SW480 (cell line): ENCODE measurements at regions not wholly inside any gene's neighbourhood (a gene's known extent, or its start where the extent isn't known, plus 50 kb on each side); places are given as distances from the start of the nearest gene placed in this dataset.

Experiments
- DNase-seq: peaks from one replicate; pipeline ENCODE4 v3.0.0-alpha.2; 2016; ENCODE audit warnings: low spot score

- no peak for DNase-seq
These were observed 74.4 kb upstream of the MYCN start for GRCh38 chr2:15865923-15866322.

- DNase-seq = no peak
These were observed 73.7 kb upstream of the MYCN start for GRCh38 chr2:15866563-15867193.

DNA sequence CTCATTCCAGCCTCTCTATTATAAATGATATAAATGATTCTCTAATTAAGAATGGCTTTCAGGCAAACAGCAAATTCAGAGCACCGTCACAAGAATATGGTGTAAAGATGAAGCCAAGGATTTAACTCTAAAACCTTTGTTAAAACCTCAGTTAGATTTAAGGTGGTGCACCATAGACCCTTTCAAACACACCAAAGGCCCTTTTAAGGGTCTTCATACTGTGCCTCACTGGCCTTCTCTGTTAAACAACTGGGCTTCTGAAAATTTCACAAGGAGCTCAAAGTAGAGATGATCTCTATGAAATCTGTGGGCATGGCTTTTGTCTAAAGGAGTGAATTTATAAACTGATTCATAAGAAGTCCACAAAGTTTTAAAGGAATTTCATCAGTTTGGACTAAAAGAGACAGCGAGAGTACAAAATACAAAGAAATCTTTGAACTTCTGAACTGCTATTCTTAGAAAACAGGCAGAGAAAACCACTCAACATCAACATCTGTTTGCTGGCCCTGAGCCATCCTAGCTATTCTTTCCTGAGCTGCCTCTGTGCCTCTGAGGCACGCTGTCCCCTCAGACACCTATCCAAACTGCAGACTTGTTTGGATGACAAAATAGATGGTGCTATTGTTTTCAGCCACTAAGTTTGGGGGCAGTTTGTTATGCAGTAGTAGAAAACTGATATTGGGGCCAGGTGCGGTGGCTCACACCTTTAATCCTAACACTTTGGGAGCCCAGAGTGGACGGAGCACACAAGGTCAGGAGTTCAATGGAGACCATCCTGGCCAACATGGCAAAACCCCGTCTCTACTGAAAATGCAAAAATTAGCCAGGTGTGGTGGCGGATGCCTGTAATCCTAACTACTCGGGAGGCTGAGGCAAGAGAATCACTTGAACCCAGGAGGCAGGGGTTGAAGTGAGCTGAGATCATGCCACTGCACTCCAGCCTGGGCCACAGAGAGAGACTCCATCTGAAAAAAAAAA lies 72.9 kb upstream of the MYCN start:
- DNase-seq = no peak

DNA sequence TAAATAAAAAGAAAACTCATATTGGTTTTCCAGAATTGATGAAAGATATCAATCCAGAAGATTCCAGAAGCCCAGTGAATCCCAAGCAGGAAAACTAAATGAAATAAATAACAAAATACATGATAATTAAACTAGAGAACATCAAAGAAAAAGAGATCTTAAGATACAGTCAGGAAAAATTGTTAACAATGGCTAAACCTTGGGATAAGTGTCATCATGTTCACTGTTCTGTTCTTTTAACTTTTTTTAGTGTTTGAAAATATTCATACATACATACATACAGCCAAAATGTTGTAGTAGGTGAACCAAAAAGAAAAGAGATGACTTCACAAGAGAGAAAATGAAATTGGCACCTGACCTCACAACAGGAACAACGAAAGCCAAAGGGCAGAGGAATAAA lies 72.2 kb upstream of the MYCN start:
- no peak for DNase-seq

- no peak for DNase-seq
These were observed 71.6 kb upstream of the MYCN start for GRCh38 chr2:15868704-15869103.

DNA sequence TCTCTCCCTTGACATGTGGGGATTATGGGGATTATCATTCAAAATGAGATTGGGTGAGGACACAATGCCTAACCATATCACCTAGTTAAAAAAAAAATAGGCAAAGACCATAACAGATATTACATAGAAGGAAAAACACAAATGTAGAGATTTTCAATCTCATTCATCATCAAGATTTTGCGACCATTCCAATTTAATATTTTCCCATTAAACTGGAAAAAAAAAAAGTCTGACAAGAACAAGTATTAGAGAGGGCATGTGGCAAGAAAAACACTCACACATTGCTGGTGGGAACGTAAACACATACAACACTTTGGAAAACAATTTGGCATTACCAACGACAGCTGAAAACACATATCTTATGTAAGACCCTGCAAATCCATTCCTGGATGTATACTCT lies 71.0 kb upstream of the MYCN start:
- no peak for DNase-seq

- no peak for DNase-seq
These were observed 70.5 kb upstream of the MYCN start for GRCh38 chr2:15869871-15870270.

- DNase-seq = no peak
These were observed 69.8 kb upstream of the MYCN start for GRCh38 chr2:15870565-15870964.

GRCh38 chr2:15871239-15871783 lies 69.0 kb upstream of the MYCN start:
- no peak for DNase-seq

- DNase-seq = no peak
These were observed 67.5 kb upstream of the MYCN start for GRCh38 chr2:15872854-15873253.

- DNase-seq = no peak
These were observed 66.0 kb upstream of the MYCN start for GRCh38 chr2:15874321-15874720.

GRCh38 chr2:15874854-15875804 lies 65.2 kb upstream of the MYCN start:
- DNase-seq = no peak

DNA sequence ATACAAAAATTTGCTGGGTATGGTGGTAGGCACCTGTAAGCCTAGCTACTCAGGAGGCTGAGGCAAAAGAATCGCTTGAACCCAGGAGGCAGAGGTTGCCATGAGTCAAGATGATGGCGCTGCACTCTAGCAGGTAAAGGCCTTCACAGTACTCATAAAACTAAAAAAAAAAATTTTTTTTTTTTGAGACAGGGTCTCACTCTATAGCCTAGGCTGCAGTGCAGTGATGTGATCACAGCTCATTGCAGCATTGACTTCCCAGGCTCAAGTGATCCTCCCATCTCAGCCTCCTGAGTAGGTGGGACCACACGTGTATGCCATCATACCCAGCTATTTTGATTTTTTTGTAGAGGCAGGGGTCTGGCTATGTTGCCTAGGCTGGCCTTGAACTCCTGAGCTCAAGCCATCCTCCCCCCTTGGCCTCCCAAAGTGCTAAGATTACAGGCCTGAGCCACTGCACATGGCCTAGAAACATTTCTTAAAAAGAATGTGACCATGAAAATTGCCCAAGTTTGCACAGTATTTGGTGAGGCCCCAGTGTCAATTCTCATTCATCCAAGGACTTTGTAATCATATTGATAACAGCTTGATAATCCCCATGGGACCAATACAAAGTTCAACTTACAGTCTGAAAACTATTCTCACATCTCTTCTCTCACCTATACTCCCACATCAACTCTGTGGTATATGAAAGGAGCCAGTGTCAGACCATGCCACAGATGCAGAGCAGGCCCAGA lies 64.2 kb upstream of the MYCN start:
- DNase-seq = no peak

- no peak for DNase-seq
These were observed 59.9 kb upstream of the MYCN start for GRCh38 chr2:15880226-15881119.

- DNase-seq = no peak
These were observed 59.3 kb upstream of the MYCN start for GRCh38 chr2:15881120-15881433.

DNA sequence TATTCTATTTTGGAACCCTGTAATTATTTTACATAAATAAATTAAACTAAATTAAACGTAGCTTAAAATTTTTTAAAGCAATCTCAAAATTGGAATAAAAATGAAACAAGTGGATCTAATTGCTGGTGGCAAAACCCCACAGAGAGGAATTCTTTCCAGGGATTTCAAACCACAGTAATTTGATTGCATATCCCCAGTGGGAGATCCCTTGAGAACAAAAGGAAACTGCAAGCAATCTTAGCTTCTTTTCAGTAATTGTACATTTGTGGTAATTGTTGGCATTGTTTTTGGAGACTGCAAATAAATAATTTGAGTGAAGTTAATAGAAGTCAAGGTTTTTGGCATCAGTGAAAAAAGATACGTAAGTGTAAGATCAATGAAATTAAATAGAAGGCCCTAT lies 58.7 kb upstream of the MYCN start:
- no peak for DNase-seq

DNA sequence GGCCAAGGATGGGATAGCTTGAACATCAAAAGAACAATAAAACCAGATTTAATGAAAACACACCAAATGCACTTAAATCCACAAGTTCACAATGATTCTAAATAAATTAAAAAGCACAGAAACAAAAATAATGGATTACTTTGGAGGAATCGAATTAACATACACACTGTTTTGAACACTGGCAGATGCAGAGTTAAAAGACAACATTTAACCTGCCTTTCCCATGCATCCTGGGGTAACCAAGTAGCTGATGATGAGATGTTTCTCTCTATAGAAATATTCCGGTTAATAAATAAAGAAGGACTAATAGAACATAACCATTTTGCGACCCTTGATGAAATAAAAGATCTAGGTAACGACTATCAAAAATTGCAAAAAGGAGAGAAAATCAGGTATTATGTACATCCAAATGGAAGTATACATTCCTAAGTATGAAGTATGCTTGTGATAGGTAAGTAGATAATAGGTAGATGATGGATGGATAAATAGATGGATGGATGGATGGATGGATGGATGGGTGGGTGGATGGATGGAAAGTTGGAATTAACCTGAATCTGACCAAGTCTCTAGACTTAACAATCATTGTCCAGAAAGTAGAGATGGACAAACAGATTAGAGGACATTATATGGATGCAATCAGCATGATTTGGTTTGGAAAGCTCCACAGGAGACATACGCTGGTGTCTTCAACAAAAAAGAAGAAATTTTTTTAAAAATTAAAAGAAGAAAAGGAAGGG lies 57.4 kb upstream of the MYCN start:
- DNase-seq = no peak

- no peak for DNase-seq
These were observed 56.7 kb upstream of the MYCN start for GRCh38 chr2:15883684-15884083.

- no peak for DNase-seq
These were observed 55.6 kb upstream of the MYCN start for GRCh38 chr2:15884790-15885189.

- DNase-seq = no peak
These were observed 54.1 kb upstream of the MYCN start for GRCh38 chr2:15886231-15886630.
